HCT116 (cell line): ENCODE measurements at regions not wholly inside any gene's neighbourhood (a gene's known extent, or its start where the extent isn't known, plus 50 kb on each side); places are given as distances from the start of the nearest gene placed in this dataset.

Experiments used
- ATAC-seq: fragments of 200-7000 bp; cut with Tn5 transposase; 2 replicates; pipeline ENCODE4 v1.9.1; 2020; ENCODE audit warnings: mild to moderate bottlenecking, moderate library complexity
- BruUV-seq: library from RNA; stranded (reverse); fragments of 400-500 nt; replicated peaks from 2 replicates; lab custom pipeline; 2021; lab: Mats Ljungman, UMichigan
- CTCF ChIA-PET: fragments of 300-600 bp; sonication (Branson Sonifier 250); formaldehyde crosslinking; loops from one replicate; lab custom pipeline; 2021; ENCODE audit warnings: antibody characterized with exemption; lab: Charles Lee
- POLR2A ChIA-PET: fragments of 300-600, 350-600 bp; sonication (Branson Sonifier 250); formaldehyde crosslinking; loops from one replicate; lab custom pipeline; 2021; ENCODE audit warnings: antibody characterized with exemption; lab: Charles Lee
- RAD21 ChIA-PET, 2 experiments: fragments of 300-600 bp; sonication (Branson Sonifier 250); formaldehyde crosslinking; loops; one replicate each; lab custom pipeline; 2023; ENCODE audit warnings: low total read pairs in 2 of 2; ENCODE audit not compliant: uncharacterized antibody in 2 of 2, unreplicated experiment in 2 of 2, low non-redundant PET in 1 of 2; lab: Charles Lee
- DNase-seq: peaks from one replicate; pipeline ENCODE4 v3.0.0-alpha.2; 2010; ENCODE audit warnings: low read depth, low spot score
- H2AFZ ChIP-seq: fragments of 200-600 bp; shearing (Covaris generic), sonication (generic); 2 replicates; pipeline ENCODE4 v1.6.1; 2017; ENCODE audit warnings: low read depth, mixed run types, mixed read lengths, antibody characterized with exemption, low read length; ENCODE audit not compliant: poor library complexity, severe bottlenecking
- H3K27ac ChIP-seq: 2 replicates; pipeline ENCODE4 v1.5.1; 2012; ENCODE audit warnings: low read depth, low read length
- H3K27me3 ChIP-seq: fragments of 200-600 bp; sonication (generic); 2 replicates; pipeline ENCODE4 v1.6.1; 2016; ENCODE audit warnings: mixed run types, low read length, mixed read lengths; ENCODE audit not compliant: insufficient read depth
- H3K36me3 ChIP-seq, 2 experiments: fragments of 200-500 bp in 1 of 2; fragments of 200-600 bp in 1 of 2; sonication (Bioruptor generic) in 1 of 2; sonication (generic) in 1 of 2; 2 replicates each; pipeline versions ENCODE4 v1.5.1 to v1.6.1; 2014 to 2016; ENCODE audit warnings: low read length in 2 of 2, inconsistent platforms in 1 of 2, mixed read lengths in 1 of 2, mixed run types in 1 of 2; ENCODE audit not compliant: insufficient read depth in 2 of 2, control insufficient read depth in 1 of 2
- H3K4me1 ChIP-seq, 2 experiments: fragments of 200-600 bp in 1 of 2; sonication (generic) in 1 of 2; 2 replicates each; pipeline versions ENCODE4 v1.5.1 to v1.6.1; 2012 to 2017; ENCODE audit warnings: low read length in 2 of 2, inconsistent platforms in 1 of 2, mild to moderate bottlenecking in 1 of 2, mixed read lengths in 1 of 2, mixed run types in 1 of 2, moderate library complexity in 1 of 2; ENCODE audit not compliant: insufficient read depth in 2 of 2, control insufficient read depth in 1 of 2
- H3K4me2 ChIP-seq: fragments of 200-600 bp; sonication (generic); 2 replicates; pipeline ENCODE4 v1.6.1; 2017; ENCODE audit warnings: mixed run types, low read length, mixed read lengths
- H3K4me3 ChIP-seq, 2 experiments: fragments of 200-600 bp in 1 of 2; sonication (generic) in 1 of 2; replicated peaks in 1 of 2; 2 replicates each; pipeline ENCODE4 v1.5.1; 2011 to 2016; ENCODE audit warnings: low read length in 2 of 2, control low read depth in 1 of 2, low read depth in 1 of 2, mild to moderate bottlenecking in 1 of 2, mixed read lengths in 1 of 2, mixed run types in 1 of 2
- H3K79me2 ChIP-seq: fragments of 200-600 bp; sonication (generic); 2 replicates; pipeline ENCODE4 v1.6.1; 2017; ENCODE audit warnings: mild to moderate bottlenecking, mixed run types, low read length, moderate library complexity, mixed read lengths; ENCODE audit not compliant: insufficient read depth
- H3K9ac ChIP-seq: fragments of 200-600 bp; sonication (generic); 2 replicates; pipeline ENCODE4 v1.6.1; 2016; ENCODE audit warnings: low read length, mixed read lengths
- H3K9me2 ChIP-seq: fragments of 200-600 bp; sonication (generic), shearing (Covaris generic); 2 replicates; pipeline ENCODE4 v1.6.1; 2017; ENCODE audit warnings: mixed run types, mild to moderate bottlenecking, moderate library complexity; ENCODE audit not compliant: insufficient read depth
- H3K9me3 ChIP-seq, 2 experiments: fragments of 200-500 bp in 1 of 2; fragments of 200-600 bp in 1 of 2; sonication (Bioruptor generic) in 1 of 2; sonication (generic) in 1 of 2; 2 replicates each; pipeline ENCODE4 v1.6.1; 2014 to 2017; ENCODE audit warnings: low read length in 2 of 2, mixed read lengths in 2 of 2, inconsistent platforms in 1 of 2, low read depth in 1 of 2, mild to moderate bottlenecking in 1 of 2, mixed run types in 1 of 2, moderate library complexity in 1 of 2; ENCODE audit not compliant: control insufficient read depth in 1 of 2, insufficient read depth in 1 of 2
- H4K20me1 ChIP-seq: fragments of 200-600 bp; sonication (generic), shearing (Covaris generic); 2 replicates; pipeline ENCODE4 v1.6.1; 2017; ENCODE audit warnings: mixed run types, mild to moderate bottlenecking, moderate library complexity; ENCODE audit not compliant: insufficient read depth
- ATF3 ChIP-seq: IDR thresholded peaks from 2 replicates; pipeline ENCODE4 v1.6.1; 2012
- CBX3 ChIP-seq: IDR thresholded peaks from 2 replicates; pipeline ENCODE4 v1.6.1; 2012; ENCODE audit warnings: low read depth
- CEBPB ChIP-seq: IDR thresholded peaks from 2 replicates; pipeline ENCODE4 v1.6.1; 2012; ENCODE audit warnings: low read depth
- EGR1 ChIP-seq: IDR thresholded peaks from 2 replicates; pipeline ENCODE4 v1.6.1; 2012; ENCODE audit warnings: low read depth
- EZH2 ChIP-seq: fragments of 200-600 bp; sonication (generic); IDR thresholded peaks from 2 replicates; pipeline ENCODE4 v1.6.1; 2017; ENCODE audit warnings: antibody characterized with exemption, mixed run types
- EZH2phosphoT487 ChIP-seq: fragments of 200-600 bp; IDR thresholded peaks from 2 replicates; pipeline ENCODE4 v1.6.1; 2018; ENCODE audit warnings: antibody characterized with exemption, borderline replicate concordance
- FOSL1 ChIP-seq: IDR thresholded peaks from 2 replicates; pipeline ENCODE4 v1.6.1; 2012; ENCODE audit warnings: low read depth
- JUND ChIP-seq: IDR thresholded peaks from 2 replicates; pipeline ENCODE4 v1.6.1; 2012
- POLR2A ChIP-seq: IDR thresholded peaks from 2 replicates; pipeline ENCODE4 v1.7.0; 2011; ENCODE audit warnings: borderline replicate concordance; ENCODE audit not compliant: insufficient read depth, insufficient read length; ENCODE audit errors: extremely low read depth
- POLR2AphosphoS5 ChIP-seq: IDR thresholded peaks from 2 replicates; pipeline ENCODE4 v1.6.1; 2011; ENCODE audit warnings: mild to moderate bottlenecking, low read depth, low read length, moderate library complexity
- REST ChIP-seq: IDR thresholded peaks from 2 replicates; pipeline ENCODE4 v1.6.1; 2012; ENCODE audit warnings: low read depth
- SIN3A ChIP-seq: IDR thresholded peaks from 2 replicates; pipeline ENCODE4 v1.6.1; 2012; ENCODE audit warnings: low read depth
- SP1 ChIP-seq: IDR thresholded peaks from 2 replicates; pipeline ENCODE4 v1.6.1; 2012; ENCODE audit warnings: low read depth
- SRF ChIP-seq: IDR thresholded peaks from 2 replicates; pipeline ENCODE4 v1.6.1; 2012; ENCODE audit warnings: low read depth
- TCF7L2 ChIP-seq: IDR thresholded peaks from 2 replicates; pipeline ENCODE4 v1.7.0; 2011; ENCODE audit warnings: borderline replicate concordance, inconsistent platforms; ENCODE audit not compliant: insufficient read depth, insufficient read length; ENCODE audit errors: extremely low read depth
- YY1 ChIP-seq: IDR thresholded peaks from 2 replicates; pipeline ENCODE4 v1.6.1; 2011; ENCODE audit warnings: low read length, low read depth, moderate library complexity, mild to moderate bottlenecking; ENCODE audit not compliant: insufficient replicate concordance; ENCODE audit errors: extremely low read depth
- ZFX ChIP-seq: fragments of 450-650 bp; IDR thresholded peaks from 2 replicates; pipeline ENCODE4 v1.6.1; 2017
- ZNF274 ChIP-seq: fragments of 200-500 bp; sonication (Bioruptor generic); IDR thresholded peaks from 2 replicates; pipeline ENCODE4 v1.6.1; 2014; ENCODE audit warnings: mild to moderate bottlenecking, low read depth, low read length, inconsistent platforms
- intact Hi-C: fragments of 100-400 bp; cut with micrococcal nuclease; formaldehyde crosslinking; loops from 2 replicates; pipeline ENCODE4 v1.10.0; 2022
- TF ChIP-seq, protein P1 (sequence below): IDR thresholded peaks from 2 replicates; pipeline ENCODE4 v1.6.1; 2011; ENCODE audit warnings: mild to moderate bottlenecking, low read length, moderate library complexity; ENCODE audit not compliant: insufficient replicate concordance; ENCODE audit errors: extremely low read depth

DNA sequence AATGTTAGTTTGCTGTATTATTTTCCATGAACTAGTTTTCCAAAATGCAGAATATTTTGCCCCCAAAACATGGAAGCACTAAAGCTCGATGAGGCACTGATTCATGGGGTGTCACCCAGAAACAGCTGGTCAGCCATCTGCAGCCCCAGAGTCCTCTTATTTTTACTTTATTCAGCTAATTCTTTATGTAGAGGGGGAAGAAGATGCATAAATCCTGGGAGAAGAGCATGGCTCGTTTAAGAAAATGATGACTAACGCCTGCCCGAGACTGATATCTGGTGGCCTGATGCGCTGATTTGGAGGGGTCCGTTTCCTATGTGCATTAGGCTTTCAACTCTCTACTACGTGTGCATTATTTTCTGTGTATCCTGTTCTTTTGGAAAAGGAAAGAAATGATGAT lies 390.3 kb upstream of the MEF2C start (continued):
- no peak for TF ChIP-seq EZH2phosphoT487
- TF ChIP-seq POLR2A = no peak
- TF ChIP-seq EZH2 = no peak
- no peak for TF ChIP-seq CEBPB
- TF ChIP-seq JUND = no peak
- TF ChIP-seq CBX3 = no peak
- TF ChIP-seq SRF = no peak

- Histone ChIP-seq H3K36me3 (no peaks in the 10 kb centered on the region), H3K9me2 (no peaks in the 10 kb centered on the region), H3K4me1 (no peaks in the 10 kb centered on the region), H3K79me2 (no peaks in the 10 kb centered on the region), H3K4me2 (no peak overlapping the region), H3K27ac (no peak overlapping the region), H3K9ac (no peak overlapping the region), H3K4me3 (no peak overlapping the region), H3K9me3 (no peaks in the 10 kb centered on the region), H2AFZ (no peak overlapping the region), H3K27me3 (no peaks in the 10 kb centered on the region), H4K20me1 (no peaks in the 10 kb centered on the region)
- RAD21 ChIA-PET = no interaction called here
- no TSS peak for BruUV-seq
- ATAC-seq (no peak), DNase-seq (no peak)
- POLR2A ChIA-PET = no interaction called here
- TF ChIP-seq REST (no peak), EGR1 (no peak), ZNF274 (no peak), FOSL1 (no peak), YY1 (no peak), POLR2AphosphoS5 (no peak), ZFX (no peak), POLR2A (no peak), CBX3 (no peak), ATF3 (no peak), SIN3A (no peak), TCF7L2 (no peak), CEBPB (no peak), SP1 (no peak), EZH2 (no peak), JUND (no peak)
- TF ChIP-seq, protein P1, sequence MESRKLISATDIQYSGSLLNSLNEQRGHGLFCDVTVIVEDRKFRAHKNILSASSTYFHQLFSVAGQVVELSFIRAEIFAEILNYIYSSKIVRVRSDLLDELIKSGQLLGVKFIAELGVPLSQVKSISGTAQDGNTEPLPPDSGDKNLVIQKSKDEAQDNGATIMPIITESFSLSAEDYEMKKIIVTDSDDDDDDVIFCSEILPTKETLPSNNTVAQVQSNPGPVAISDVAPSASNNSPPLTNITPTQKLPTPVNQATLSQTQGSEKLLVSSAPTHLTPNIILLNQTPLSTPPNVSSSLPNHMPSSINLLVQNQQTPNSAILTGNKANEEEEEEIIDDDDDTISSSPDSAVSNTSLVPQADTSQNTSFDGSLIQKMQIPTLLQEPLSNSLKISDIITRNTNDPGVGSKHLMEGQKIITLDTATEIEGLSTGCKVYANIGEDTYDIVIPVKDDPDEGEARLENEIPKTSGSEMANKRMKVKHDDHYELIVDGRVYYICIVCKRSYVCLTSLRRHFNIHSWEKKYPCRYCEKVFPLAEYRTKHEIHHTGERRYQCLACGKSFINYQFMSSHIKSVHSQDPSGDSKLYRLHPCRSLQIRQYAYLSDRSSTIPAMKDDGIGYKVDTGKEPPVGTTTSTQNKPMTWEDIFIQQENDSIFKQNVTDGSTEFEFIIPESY = no peak
- intact Hi-C loops = no loop called here
- CTCF ChIA-PET = no interaction called here
Observed at GRCh38 chr5:89270901-89271300, 387.9 kb upstream of the MEF2C start.
